Activated CD4-positive, alpha-beta T cell treated with anti-CD3 and anti-CD28 coated beads, Interleukin-2, amount 10 ng/mL, durations not matched to agents 7 days and 5 days (primary cell): ENCODE measurements at regions not wholly inside any gene's neighbourhood (a gene's known extent, or its start where the extent isn't known, plus 50 kb on each side); places are given as distances from the start of the nearest gene placed in this dataset.

ENCODE experiments used
- CTCF ChIA-PET: fragments of 350-600 bp; sonication (Branson Sonifier 250); formaldehyde crosslinking; loops from one replicate; lab custom pipeline; 2021; ENCODE audit warnings: antibody characterized with exemption; lab: Charles Lee
- POLR2A ChIA-PET: fragments of 350-600 bp; sonication (Branson Sonifier 250); formaldehyde crosslinking; loops from one replicate; lab custom pipeline; 2021; ENCODE audit warnings: antibody characterized with exemption; lab: Charles Lee
- DNase-seq: peaks from one replicate; pipeline ENCODE4 v3.0.0-alpha.2; 2020
- H3K27ac Mint-ChIP-seq: one replicate; pipeline ENCODE4 v1.8.0; 2021; ENCODE audit warnings: mild to moderate bottlenecking, moderate library complexity, mixed read lengths
- H3K27me3 Mint-ChIP-seq: one replicate; pipeline ENCODE4 v1.8.0; 2021; ENCODE audit warnings: mixed read lengths
- H3K36me3 Mint-ChIP-seq: one replicate; pipeline ENCODE4 v1.8.0; 2021; ENCODE audit warnings: low read depth, mixed read lengths
- H3K4me1 Mint-ChIP-seq: one replicate; pipeline ENCODE4 v1.8.0; 2021; ENCODE audit warnings: mixed read lengths
- H3K4me3 Mint-ChIP-seq: one replicate; pipeline ENCODE4 v1.8.0; 2021; ENCODE audit warnings: mild to moderate bottlenecking, moderate library complexity, mixed read lengths
- H3K9me3 Mint-ChIP-seq: one replicate; pipeline ENCODE4 v1.8.0; 2021; ENCODE audit warnings: mixed read lengths

- H3K9me3 Mint-ChIP-seq, result no peaks in the 10 kb centered on the region
- H3K27me3 Mint-ChIP-seq, result no peaks in the 10 kb centered on the region
- H3K27ac Mint-ChIP-seq, result no peak overlapping the region
- no peak for DNase-seq
- ChIA-PET CTCF (no interaction called here), POLR2A (no interaction called here)
- H3K4me3 Mint-ChIP-seq, result no peak overlapping the region
- no peaks in the 10 kb centered on the region for H3K36me3 Mint-ChIP-seq
- no peaks in the 10 kb centered on the region for H3K4me1 Mint-ChIP-seq
These were observed 1367.7 kb upstream of the AGA start for GRCh38 chr4:178809921-178810320.

- DNase-seq, result no peak
- Mint-ChIP-seq H3K4me3 (no peak overlapping the region), H3K9me3 (no peaks in the 10 kb centered on the region), H3K36me3 (no peaks in the 10 kb centered on the region), H3K4me1 (no peaks in the 10 kb centered on the region), H3K27ac (no peak overlapping the region), H3K27me3 (no peaks in the 10 kb centered on the region)
- POLR2A ChIA-PET, result no interaction called here
- CTCF ChIA-PET, result no interaction called here
These were observed 1369.1 kb upstream of the AGA start for GRCh38 chr4:178811356-178811755.

GRCh38 chr4:178812866-178813265 is 1370.6 kb upstream of the AGA start:
- no peaks in the 10 kb centered on the region for H3K4me1 Mint-ChIP-seq
- no peak for DNase-seq
- H3K36me3 Mint-ChIP-seq, result no peaks in the 10 kb centered on the region
- POLR2A ChIA-PET, result no interaction called here
- H3K9me3 Mint-ChIP-seq, result no peaks in the 10 kb centered on the region
- H3K4me3 Mint-ChIP-seq, result no peak overlapping the region
- no peak overlapping the region for H3K27ac Mint-ChIP-seq
- CTCF ChIA-PET, result no interaction called here
- H3K27me3 Mint-ChIP-seq, result no peaks in the 10 kb centered on the region

- no peaks in the 10 kb centered on the region for H3K36me3 Mint-ChIP-seq
These were observed 1372.7 kb upstream of the AGA start for GRCh38 chr4:178814908-178815307.

DNA sequence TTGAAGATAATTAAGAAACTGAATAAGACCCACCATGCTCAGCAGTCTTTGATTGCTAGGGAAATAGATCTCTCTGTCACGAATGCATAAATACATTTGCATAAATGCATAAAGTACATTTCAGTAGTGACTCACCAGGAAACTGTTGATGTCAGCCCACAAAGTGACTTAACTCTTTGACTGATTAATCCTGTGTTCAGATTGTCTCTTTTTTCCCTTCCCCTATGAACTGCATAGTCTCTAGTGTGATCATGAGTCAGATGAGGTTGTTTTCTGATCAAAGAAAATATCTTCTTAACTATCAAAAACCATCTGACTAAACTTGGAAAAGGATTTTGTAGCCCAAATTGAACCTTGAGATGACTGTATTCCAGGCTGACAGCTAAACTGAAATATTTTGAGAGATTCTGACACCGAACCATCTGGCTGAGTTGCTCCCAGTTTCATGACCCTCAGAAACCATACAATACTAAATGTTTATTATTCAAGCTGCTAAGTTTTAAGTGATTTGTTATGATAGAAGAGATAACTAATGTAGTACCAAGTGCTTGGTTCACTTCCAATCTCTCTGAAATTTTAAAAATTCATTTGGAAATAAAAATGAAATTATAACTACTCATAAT is 1381.5 kb upstream of the AGA start:
- no peak for DNase-seq
- H3K36me3 Mint-ChIP-seq, result no peaks in the 10 kb centered on the region
- H3K27me3 Mint-ChIP-seq, result no peaks in the 10 kb centered on the region
- H3K27ac Mint-ChIP-seq, result no peak overlapping the region
- no peaks in the 10 kb centered on the region for H3K4me1 Mint-ChIP-seq
- ChIA-PET POLR2A (no interaction called here), CTCF (no interaction called here)
- H3K4me3 Mint-ChIP-seq, result no peak overlapping the region
- peaks cover 2% of the 10 kb centered on the region for H3K9me3 Mint-ChIP-seq

More at GRCh38 chr4:178814908-178815307, 1372.7 kb upstream of the AGA start:
- no peaks in the 10 kb centered on the region for H3K27me3 Mint-ChIP-seq
- POLR2A ChIA-PET, result no interaction called here
- H3K9me3 Mint-ChIP-seq, result peaks cover 2% of the 10 kb centered on the region
- no peak overlapping the region for H3K4me3 Mint-ChIP-seq
- DNase-seq, result no peak
- H3K4me1 Mint-ChIP-seq, result no peaks in the 10 kb centered on the region
- H3K27ac Mint-ChIP-seq, result no peak overlapping the region
- CTCF ChIA-PET, result no interaction called here

- Mint-ChIP-seq H3K4me3 (no peak overlapping the region), H3K27me3 (no peaks in the 10 kb centered on the region), H3K36me3 (no peaks in the 10 kb centered on the region), H3K27ac (no peak overlapping the region), H3K9me3 (no peaks in the 10 kb centered on the region), H3K4me1 (no peaks in the 10 kb centered on the region)
- POLR2A ChIA-PET, result no interaction called here
- no peak for DNase-seq
- CTCF ChIA-PET, result no interaction called here
These were observed 1394.6 kb upstream of the AGA start for GRCh38 chr4:178836865-178837264.

DNA sequence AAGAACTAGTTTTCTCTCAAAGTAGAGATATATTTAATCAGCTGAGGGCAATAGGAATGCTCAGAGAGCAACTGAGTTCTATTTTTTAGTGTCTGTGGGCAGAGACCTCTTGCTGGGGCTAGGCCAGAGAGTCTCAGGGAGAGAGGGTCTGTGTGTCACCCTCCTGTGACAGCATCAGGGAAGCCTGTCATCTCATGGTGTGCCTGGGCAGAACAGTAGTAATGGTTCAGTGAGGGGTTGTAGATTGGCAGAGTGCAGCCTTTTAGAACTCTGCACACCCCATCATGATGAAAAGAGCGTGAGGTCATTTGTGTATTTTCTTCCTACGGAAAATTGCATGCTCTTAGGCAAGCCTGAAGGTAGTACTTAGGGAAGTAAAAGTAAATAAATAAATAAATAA is 1396.5 kb upstream of the AGA start:
- ChIA-PET CTCF (no interaction called here), POLR2A (no interaction called here)
- no peak for DNase-seq
- H3K27ac Mint-ChIP-seq, result no peak overlapping the region
- H3K4me3 Mint-ChIP-seq, result no peak overlapping the region
- no peaks in the 10 kb centered on the region for H3K9me3 Mint-ChIP-seq
- no peaks in the 10 kb centered on the region for H3K36me3 Mint-ChIP-seq
- no peaks in the 10 kb centered on the region for H3K4me1 Mint-ChIP-seq
- H3K27me3 Mint-ChIP-seq, result no peaks in the 10 kb centered on the region

GRCh38 chr4:178856139-178856800 is 1414.0 kb upstream of the AGA start:
- no peak overlapping the region for H3K27ac Mint-ChIP-seq
- H3K36me3 Mint-ChIP-seq, result no peaks in the 10 kb centered on the region
- ChIA-PET POLR2A (no interaction called here), CTCF (no interaction called here)
- DNase-seq, result no peak
- H3K9me3 Mint-ChIP-seq, result no peaks in the 10 kb centered on the region
- no peaks in the 10 kb centered on the region for H3K4me1 Mint-ChIP-seq
- no peak overlapping the region for H3K4me3 Mint-ChIP-seq
- H3K27me3 Mint-ChIP-seq, result no peaks in the 10 kb centered on the region

DNA sequence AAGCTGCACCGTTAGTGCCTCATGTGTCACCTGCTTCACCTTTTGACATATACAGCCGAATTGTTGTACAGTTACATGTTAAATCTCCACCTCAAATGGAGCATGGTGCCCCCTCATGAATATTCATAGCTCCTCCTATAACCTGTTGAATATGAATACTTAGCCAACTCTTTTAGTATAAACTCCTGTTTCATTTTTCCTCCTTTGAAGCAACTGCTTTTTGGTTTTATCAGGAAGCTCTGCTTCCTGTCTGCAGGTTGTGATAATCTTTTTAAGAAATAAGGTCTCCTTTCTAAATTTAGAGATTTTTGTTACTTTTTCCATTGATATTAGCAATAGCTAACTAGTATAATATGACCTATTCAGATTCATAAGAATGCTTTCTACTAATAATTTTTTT is 1429.2 kb upstream of the AGA start:
- ChIA-PET CTCF (no interaction called here), POLR2A (no interaction called here)
- H3K27me3 Mint-ChIP-seq, result no peaks in the 10 kb centered on the region
- no peak overlapping the region for H3K27ac Mint-ChIP-seq
- no peak overlapping the region for H3K4me3 Mint-ChIP-seq
- no peaks in the 10 kb centered on the region for H3K9me3 Mint-ChIP-seq
- H3K4me1 Mint-ChIP-seq, result no peaks in the 10 kb centered on the region
- H3K36me3 Mint-ChIP-seq, result no peaks in the 10 kb centered on the region
- DNase-seq, result no peak

- Mint-ChIP-seq H3K27me3 (no peaks in the 10 kb centered on the region), H3K27ac (no peak overlapping the region), H3K4me1 (no peaks in the 10 kb centered on the region), H3K4me3 (no peak overlapping the region), H3K36me3 (no peaks in the 10 kb centered on the region), H3K9me3 (peaks cover 7% of the 10 kb centered on the region)
- ChIA-PET CTCF (no interaction called here), POLR2A (no interaction called here)
- no peak for DNase-seq
These were observed 1439.7 kb upstream of the AGA start for GRCh38 chr4:178881937-178882336.

DNA sequence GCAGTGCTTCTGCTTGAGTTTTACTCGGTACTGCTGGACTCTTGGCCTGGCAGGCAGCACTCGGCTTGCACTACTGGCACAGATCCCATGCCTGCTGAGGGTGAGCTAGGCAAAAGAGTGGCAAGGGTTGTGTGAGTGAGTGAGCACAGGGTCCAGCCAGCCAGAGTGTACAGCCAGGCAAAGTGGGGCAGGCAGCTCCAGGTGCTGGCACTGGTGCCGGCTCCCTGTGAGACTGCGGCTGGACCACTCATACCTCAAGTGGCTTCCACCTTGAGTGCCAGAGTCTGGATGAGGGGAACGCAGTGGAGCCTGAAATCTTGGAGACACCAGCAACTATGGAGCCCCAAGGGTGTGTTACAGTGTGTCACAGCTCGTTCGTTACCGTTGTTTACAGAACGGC is 1451.9 kb upstream of the AGA start:
- no peaks in the 10 kb centered on the region for H3K27me3 Mint-ChIP-seq
- no peak overlapping the region for H3K27ac Mint-ChIP-seq
- POLR2A ChIA-PET, result no interaction called here
- no peaks in the 10 kb centered on the region for H3K9me3 Mint-ChIP-seq
- no peak for DNase-seq
- H3K4me3 Mint-ChIP-seq, result no peak overlapping the region
- H3K4me1 Mint-ChIP-seq, result no peaks in the 10 kb centered on the region
- no peaks in the 10 kb centered on the region for H3K36me3 Mint-ChIP-seq
- CTCF ChIA-PET, result interaction anchor here (0.6 kb wide), 1 partner anchor 105 kb away, joined by 3 read pairs; no protein-coding TSS in a partner anchor

DNA sequence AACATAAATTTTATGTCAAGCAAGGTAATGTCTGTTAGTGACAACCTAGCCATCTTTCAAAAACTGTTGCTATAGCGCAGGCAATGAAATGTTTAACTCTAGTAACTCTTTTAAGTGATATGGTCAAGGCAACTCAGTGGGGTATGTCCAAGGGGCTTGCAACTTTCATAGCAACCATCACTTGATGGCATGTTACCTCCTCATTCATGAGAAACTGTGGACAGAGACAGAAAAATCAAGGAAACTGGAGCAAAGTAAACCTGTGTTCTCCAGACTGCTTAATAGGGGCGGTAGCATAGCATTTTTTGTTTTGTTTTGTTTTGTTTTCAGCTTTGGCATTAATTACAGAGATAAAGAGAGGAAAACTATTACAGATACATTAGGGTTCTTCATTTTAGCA is 1456.8 kb upstream of the AGA start:
- H3K9me3 Mint-ChIP-seq, result peaks cover 3% of the 10 kb centered on the region
- POLR2A ChIA-PET, result no interaction called here
- H3K36me3 Mint-ChIP-seq, result no peaks in the 10 kb centered on the region
- no peaks in the 10 kb centered on the region for H3K4me1 Mint-ChIP-seq
- no peak for DNase-seq
- H3K4me3 Mint-ChIP-seq, result no peak overlapping the region
- CTCF ChIA-PET, result no interaction called here
- H3K27me3 Mint-ChIP-seq, result no peaks in the 10 kb centered on the region
- no peak overlapping the region for H3K27ac Mint-ChIP-seq

- H3K36me3 Mint-ChIP-seq, result no peaks in the 10 kb centered on the region
- DNase-seq, result no peak
- H3K9me3 Mint-ChIP-seq, result no peaks in the 10 kb centered on the region
- POLR2A ChIA-PET, result no interaction called here
- H3K27me3 Mint-ChIP-seq, result no peaks in the 10 kb centered on the region
- no peak overlapping the region for H3K27ac Mint-ChIP-seq
- no peaks in the 10 kb centered on the region for H3K4me1 Mint-ChIP-seq
- CTCF ChIA-PET, result no interaction called here
- no peak overlapping the region for H3K4me3 Mint-ChIP-seq
These were observed 1475.5 kb upstream of the AGA start for GRCh38 chr4:178917756-178918155.

DNA sequence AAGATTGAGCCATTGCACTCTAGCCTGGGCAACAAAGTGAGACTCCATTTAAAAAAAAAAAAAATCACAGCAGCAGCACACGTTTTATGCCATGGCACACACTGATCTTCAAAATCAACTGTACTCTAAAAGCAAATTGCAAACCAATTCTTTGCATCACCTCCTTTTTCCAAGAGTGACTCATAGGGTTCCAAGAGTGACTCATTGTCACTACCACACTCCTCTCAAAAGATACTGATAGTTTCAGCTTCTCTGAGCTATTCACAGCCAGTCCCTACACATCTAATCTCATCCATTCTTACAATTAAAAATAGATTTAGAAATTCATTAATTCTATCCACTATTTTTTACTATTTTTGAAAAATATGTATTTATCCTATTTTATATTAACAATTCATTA is 1494.9 kb upstream of the AGA start:
- Mint-ChIP-seq H3K36me3 (no peaks in the 10 kb centered on the region), H3K4me3 (no peak overlapping the region), H3K4me1 (no peaks in the 10 kb centered on the region), H3K27me3 (no peaks in the 10 kb centered on the region), H3K27ac (no peak overlapping the region), H3K9me3 (peaks cover 5% of the 10 kb centered on the region)
- no peak for DNase-seq
- ChIA-PET POLR2A (no interaction called here), CTCF (interaction anchor here (0.6 kb wide), 1 partner anchor 645 kb away, joined by 3 read pairs; no protein-coding TSS in a partner anchor)
